GM21723 (cell line): ENCODE measurements at regions not wholly inside any gene's neighbourhood (a gene's known extent, or its start where the extent isn't known, plus 50 kb on each side); places are given as distances from the start of the nearest gene placed in this dataset.

ENCODE experiments used
- ATAC-seq: cut with Tn5 transposase; IDR thresholded peaks from one replicate; pipeline ENCODE4 v1.9.1; 2021; ENCODE audit warnings: mild to moderate bottlenecking, moderate library complexity; ENCODE audit not compliant: unreplicated experiment

- no peak for ATAC-seq
Observed at GRCh38 chr2:220198896-220199295, 571.5 kb downstream of the SLC4A3 start.

DNA sequence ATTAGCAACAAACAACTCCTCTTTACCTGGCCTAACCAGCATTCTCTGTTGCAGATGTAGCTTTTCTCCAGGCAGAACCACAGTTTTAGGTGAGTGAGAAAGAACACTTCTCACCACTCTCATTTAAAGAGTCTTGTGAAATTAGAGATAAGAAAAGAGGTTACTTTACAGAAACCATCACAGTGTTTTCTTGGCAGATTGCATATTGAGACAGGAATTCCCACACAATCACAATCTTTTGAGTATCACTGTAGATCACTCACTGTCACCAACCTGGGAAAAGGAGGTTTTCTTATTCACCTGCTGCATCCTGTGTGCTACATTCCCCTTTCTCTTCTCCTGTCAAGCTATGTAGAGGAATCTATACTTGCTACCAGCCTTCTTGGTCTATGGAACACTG is 574.6 kb downstream of the SLC4A3 start:
- ATAC-seq: no peak

GRCh38 chr2:220209093-220209492 is 581.7 kb downstream of the SLC4A3 start:
- no peak for ATAC-seq

- ATAC-seq: no peak
Observed at GRCh38 chr2:220209751-220210150, 582.3 kb downstream of the SLC4A3 start.

GRCh38 chr2:220212296-220213080 is 585.1 kb downstream of the SLC4A3 start:
- no peak for ATAC-seq

DNA sequence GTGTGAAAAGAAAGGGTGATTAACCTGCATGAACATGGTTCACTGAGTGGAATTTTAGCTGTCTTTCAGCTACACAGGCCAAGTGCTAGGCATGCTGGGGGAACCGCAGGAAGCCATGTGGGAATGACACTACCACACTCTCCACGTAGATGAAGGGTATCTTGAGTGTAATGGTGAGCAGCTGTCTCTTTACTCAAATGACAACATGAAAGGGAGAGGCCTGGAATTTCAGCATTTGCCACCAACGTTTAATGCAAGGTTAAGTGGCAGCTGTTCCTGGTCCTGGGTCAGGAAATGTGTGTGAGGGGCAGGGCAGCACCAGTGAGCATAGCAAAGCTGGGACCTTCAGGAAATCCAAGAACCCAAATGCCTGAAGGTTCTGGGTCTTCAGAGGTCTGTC is 588.4 kb downstream of the SLC4A3 start:
- ATAC-seq: no peak

GRCh38 chr2:220219371-220219770 is 591.9 kb downstream of the SLC4A3 start:
- no peak for ATAC-seq

GRCh38 chr2:220220009-220220408 is 592.6 kb downstream of the SLC4A3 start:
- no peak for ATAC-seq

DNA sequence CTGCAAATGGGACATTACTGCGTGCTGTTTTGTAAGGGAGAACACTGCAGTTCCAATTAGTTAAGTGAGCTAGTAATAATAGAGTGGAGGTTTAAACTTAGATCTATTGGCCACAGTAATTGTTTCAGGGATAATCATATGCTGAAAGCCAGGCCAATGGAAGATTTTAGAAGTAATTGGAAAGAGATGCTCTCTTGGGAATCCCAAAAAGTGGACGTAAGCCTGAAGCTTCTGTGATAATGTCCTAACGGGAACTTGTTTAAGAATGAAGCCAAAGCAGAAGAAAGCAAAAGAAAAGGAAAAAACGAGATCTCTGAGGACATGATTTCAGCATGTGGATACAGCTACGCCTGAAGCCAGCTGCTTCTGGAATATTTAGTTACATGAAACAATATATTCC is 594.6 kb downstream of the SLC4A3 start:
- no peak for ATAC-seq

DNA sequence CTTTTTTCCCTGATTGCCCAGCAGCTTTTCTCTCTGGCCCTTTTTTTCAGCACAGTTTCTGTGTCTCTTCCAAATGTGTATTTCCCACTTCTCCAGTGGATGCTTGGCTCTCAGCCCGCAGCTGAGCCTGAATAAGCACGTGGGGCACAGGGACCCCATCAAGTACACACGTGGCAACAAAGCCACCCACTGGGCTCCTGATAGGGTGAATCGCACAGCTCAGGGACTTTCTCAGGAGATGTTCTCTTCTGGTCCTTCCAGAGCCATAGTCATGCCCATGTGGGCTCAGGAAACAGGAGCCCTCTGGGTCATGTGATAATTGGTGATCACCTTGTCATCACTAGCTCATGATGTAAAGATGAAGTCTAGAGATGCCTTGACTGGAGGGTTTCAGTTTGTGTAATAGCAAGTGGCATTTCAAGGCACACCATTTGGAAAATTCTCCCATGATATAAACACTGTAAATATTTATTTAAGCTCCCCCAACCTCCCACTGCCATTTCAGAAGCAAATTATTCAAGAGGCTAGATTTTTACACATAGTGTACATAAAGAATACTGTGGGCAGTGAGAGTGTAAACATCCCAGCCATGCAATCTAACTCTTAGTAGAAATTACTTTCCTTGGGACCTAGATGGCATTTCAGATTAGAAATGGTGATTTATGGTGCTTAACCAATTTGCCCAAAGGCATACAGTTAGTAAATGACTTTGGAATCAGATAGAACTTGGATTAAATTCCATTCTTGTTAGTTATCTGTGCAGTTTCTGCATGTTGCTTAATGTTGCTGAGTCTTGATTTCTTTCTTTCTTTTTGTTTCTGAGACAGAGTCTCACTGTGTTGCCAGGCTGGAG is 597.5 kb downstream of the SLC4A3 start:
- ATAC-seq: no peak

- no peak for ATAC-seq
Observed at GRCh38 chr2:220226076-220226475, 598.6 kb downstream of the SLC4A3 start.

- no peak for ATAC-seq
Observed at GRCh38 chr2:220226546-220226945, 599.1 kb downstream of the SLC4A3 start.

DNA sequence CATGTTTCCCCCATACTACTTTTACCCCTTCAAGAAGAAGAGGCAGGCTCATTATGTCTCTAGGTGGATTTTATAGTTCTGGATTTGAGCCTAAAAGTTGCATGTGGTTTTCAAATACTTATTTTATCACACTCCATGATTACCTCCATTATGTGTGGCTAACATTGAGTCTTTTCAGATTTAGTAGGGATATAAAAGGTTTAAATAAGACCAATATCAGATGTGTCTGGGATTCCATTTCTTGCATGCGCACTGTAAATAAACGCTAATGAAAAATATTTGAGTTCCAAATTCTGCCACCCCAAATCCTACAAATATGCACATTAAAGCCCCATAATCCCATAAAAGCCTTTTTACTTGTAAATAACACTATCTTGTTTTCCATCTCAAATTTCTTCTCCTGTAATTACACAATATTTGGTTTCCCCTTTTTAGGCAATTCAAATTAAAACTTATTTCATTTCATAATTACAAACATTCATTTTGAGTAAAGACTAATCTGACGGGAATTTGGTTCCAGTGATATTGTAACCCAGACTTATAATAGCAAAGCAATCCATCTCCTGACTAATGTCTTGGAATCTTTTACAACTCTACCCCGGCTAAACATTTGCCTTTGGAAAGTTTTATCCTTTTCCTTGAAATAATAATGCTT is 600.0 kb downstream of the SLC4A3 start:
- ATAC-seq: no peak

DNA sequence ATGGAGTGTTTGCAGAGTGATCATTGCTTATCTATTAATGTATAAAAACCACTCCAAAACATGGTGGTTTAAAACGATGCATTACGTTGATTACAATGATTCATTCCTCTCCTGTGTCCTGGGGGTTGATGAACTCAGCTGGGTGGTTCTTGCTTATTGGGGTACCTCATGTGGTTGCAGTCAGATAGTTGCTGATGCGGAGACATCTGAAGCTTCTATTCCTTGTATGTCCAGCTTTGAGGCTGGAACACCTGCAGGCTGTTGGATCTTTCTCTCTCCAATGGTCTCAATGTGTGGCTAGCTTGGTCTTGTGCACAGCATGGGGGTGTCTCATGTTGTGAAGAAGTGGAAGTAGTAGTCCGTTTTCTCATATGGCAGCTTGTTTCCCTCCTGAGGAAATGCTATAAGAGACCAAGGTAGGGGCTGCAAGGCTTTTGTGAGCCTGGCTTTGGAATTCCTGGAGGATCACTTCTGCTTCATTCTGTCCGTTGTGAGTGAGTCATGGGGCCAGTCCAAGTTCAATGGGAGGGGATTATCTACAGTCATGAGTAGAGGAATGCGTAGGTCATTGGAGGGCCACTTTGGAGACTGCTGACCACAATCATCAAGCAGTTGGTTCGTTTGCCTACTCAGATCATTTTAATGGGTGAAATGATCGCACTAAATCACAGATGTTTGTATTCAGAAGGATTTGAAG is 601.0 kb downstream of the SLC4A3 start:
- ATAC-seq: no peak

- ATAC-seq: no peak
Observed at GRCh38 chr2:220240641-220241040, 613.2 kb downstream of the SLC4A3 start.

- no peak for ATAC-seq
Observed at GRCh38 chr2:220241423-220241822, 614.0 kb downstream of the SLC4A3 start.

DNA sequence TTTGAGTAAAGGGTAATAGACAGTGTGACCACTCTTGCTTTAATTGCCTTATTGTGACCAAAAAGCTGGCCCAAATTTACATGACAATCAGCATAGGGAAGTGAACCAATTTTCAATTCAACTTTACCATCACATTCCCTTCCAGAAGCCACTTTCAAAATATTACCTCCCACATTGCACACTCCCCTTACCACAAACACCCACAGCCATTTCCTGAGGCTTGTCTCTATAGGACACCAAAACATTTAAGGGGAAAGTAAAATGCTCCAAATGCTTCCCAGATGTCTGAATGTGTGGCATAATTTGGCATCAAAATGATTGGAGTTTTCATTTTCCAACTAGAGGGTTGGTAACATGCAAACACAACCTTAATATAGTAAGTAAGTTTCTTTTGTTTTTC is 616.1 kb downstream of the SLC4A3 start:
- no peak for ATAC-seq

GRCh38 chr2:220246386-220246785 is 619.0 kb downstream of the SLC4A3 start:
- ATAC-seq: no peak

- ATAC-seq: no peak
Observed at GRCh38 chr2:220247588-220248350, 620.3 kb downstream of the SLC4A3 start.

- no peak for ATAC-seq
Observed at GRCh38 chr2:220259662-220260061, 632.2 kb downstream of the SLC4A3 start.
